Uterus (tissue), 3 donors: ENCODE measurements at regions not wholly inside any gene's neighbourhood (a gene's known extent, or its start where the extent isn't known, plus 50 kb on each side); places are given as distances from the start of the nearest gene placed in this dataset.

Source experiments
- DNase-seq, 2 donors: peaks; one replicate each; pipeline ENCODE4 v3.0.0-alpha.2; 2019 to 2020
- H3K27ac ChIP-seq, 2 donors: fragments of 200-600 bp; sonication (generic); 1 replicate in 1 of 2; 2 replicates in 1 of 2; pipeline ENCODE4 v1.5.1; 2016 to 2018
- H3K27me3 ChIP-seq, 2 donors: fragments of 200-600 bp; sonication (generic); one replicate each; pipeline ENCODE4 v1.5.1; 2018 to 2019; ENCODE audit warnings: control low read depth in 1 of 2
- H3K36me3 ChIP-seq, 2 donors: fragments of 200-600 bp; sonication (generic); one replicate each; pipeline ENCODE4 v1.5.1; 2019; ENCODE audit warnings: control low read depth in 1 of 2
- H3K4me1 ChIP-seq, 2 donors: fragments of 200-600 bp; sonication (generic); one replicate each; pipeline ENCODE4 v1.5.1; 2018 to 2019; ENCODE audit warnings: control low read depth in 1 of 2
- H3K4me3 ChIP-seq, 2 donors: fragments of 200-600 bp; sonication (generic); 1 replicate in 1 of 2; 2 replicates in 1 of 2; pipeline ENCODE4 v1.5.1; 2018 to 2019; ENCODE audit warnings: mild to moderate bottlenecking in 1 of 2
- H3K9me3 ChIP-seq, 2 donors: fragments of 200-600 bp; sonication (generic); one replicate each; pipeline ENCODE4 v1.5.1; 2019; ENCODE audit warnings: control low read depth in 1 of 2
- POLR2A ChIP-seq, 2 donors: fragments of 450-650 bp; IDR thresholded peaks; one replicate each; pipeline ENCODE4 v1.6.1; 2016; ENCODE audit warnings: antibody characterized with exemption in 2 of 2, mild to moderate bottlenecking in 1 of 2, moderate library complexity in 1 of 2
- intact Hi-C: fragments of 100-400 bp; cut with DNase I; formaldehyde crosslinking; loops from one replicate; pipeline ENCODE4 v1.15.1; 2023; ENCODE audit warnings: low total_unique reads
- TF ChIP-seq, protein P1 (sequence below), 4 experiments: fragments of 200-600 bp in 2 of 4; fragments of 450-650 bp in 2 of 4; sonication (generic) in 2 of 4; IDR thresholded peaks; one replicate each; pipeline ENCODE4 v1.5.1; 2016 to 2019; ENCODE audit warnings: antibody characterized with exemption in 4 of 4, mild to moderate bottlenecking in 2 of 4, moderate library complexity in 1 of 4
- donor health status: DM: yes; HTN: yes; CAD: no.

DNA sequence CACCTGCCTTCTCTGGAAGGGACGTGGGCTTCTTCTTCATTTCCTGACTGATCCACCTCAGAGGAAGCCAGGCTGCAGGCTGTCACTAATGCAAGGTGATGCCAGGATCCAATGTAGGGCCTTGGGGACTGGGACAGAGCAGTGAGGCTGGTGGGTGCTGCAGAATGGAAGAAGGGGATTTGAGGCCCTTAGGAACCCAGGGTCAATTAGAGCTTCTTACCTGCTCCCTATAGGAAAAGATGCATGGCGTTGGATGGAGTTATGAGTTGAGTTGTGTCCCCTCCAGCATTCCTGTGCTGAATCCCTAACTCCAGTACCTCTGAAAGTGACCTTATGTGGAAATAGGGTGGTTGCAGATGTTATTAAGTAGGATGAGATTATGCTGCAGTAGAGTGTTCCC lies 190.4 kb downstream of the MIAT start:
- no peak overlapping the region for H3K27ac ChIP-seq
- H3K9me3 ChIP-seq: no peaks in the 10 kb centered on the region
- intact Hi-C loops: no loop called here
- DNase-seq: no peak
- H3K36me3 ChIP-seq: no peaks in the 10 kb centered on the region
- no peak overlapping the region for H3K4me3 ChIP-seq
- no peaks in the 10 kb centered on the region for H3K27me3 ChIP-seq
- TF ChIP-seq, protein P1, sequence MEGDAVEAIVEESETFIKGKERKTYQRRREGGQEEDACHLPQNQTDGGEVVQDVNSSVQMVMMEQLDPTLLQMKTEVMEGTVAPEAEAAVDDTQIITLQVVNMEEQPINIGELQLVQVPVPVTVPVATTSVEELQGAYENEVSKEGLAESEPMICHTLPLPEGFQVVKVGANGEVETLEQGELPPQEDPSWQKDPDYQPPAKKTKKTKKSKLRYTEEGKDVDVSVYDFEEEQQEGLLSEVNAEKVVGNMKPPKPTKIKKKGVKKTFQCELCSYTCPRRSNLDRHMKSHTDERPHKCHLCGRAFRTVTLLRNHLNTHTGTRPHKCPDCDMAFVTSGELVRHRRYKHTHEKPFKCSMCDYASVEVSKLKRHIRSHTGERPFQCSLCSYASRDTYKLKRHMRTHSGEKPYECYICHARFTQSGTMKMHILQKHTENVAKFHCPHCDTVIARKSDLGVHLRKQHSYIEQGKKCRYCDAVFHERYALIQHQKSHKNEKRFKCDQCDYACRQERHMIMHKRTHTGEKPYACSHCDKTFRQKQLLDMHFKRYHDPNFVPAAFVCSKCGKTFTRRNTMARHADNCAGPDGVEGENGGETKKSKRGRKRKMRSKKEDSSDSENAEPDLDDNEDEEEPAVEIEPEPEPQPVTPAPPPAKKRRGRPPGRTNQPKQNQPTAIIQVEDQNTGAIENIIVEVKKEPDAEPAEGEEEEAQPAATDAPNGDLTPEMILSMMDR (IDR thresholded peaks at IDR 0.05): no peak
- no peak for TF ChIP-seq POLR2A (IDR thresholded peaks at IDR 0.05)
- H3K4me1 ChIP-seq: no peaks in the 10 kb centered on the region

DNA sequence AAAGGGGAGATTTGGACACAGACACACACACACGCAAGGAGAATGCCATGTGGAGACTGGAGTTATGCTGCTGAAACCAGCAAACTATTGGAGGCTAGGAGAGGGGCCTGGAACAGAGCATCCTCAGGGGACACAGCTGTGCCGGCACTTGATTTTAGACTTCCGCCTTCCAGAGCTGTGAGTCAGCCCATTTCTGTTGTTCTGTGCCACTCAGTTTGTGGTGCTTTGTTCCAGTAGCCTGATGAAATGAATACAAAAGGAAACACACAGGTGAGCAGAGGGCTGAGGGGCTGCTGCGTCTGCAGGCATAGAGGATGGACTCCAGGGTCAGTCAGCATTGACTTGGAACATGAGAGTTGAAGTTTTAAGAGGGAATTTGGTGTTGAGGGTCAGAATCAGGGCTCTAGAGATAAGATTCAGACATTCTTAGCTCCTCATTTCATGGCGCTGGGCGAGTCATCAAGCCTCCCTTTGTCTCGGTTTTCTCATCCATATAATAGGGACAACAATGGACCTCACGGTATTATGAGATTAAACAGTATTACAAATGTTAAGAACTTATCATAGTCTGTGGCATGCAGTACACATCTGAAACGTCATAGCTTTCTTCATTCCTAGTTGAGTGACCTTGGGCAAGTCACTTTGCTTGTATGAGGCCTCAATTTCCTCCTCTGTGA lies 191.0 kb downstream of the MIAT start:
- intact Hi-C loops: no loop called here
- no peaks in the 10 kb centered on the region for H3K36me3 ChIP-seq
- TF ChIP-seq POLR2A (IDR thresholded peaks at IDR 0.05): no peak
- TF ChIP-seq, protein P1 (IDR thresholded peaks at IDR 0.05): no peak
- H3K27ac ChIP-seq: no peak overlapping the region
- no peak for DNase-seq
- H3K9me3 ChIP-seq: no peaks in the 10 kb centered on the region
- H3K27me3 ChIP-seq: no peaks in the 10 kb centered on the region
- H3K4me3 ChIP-seq: no peak overlapping the region
- H3K4me1 ChIP-seq: no peaks in the 10 kb centered on the region

DNA sequence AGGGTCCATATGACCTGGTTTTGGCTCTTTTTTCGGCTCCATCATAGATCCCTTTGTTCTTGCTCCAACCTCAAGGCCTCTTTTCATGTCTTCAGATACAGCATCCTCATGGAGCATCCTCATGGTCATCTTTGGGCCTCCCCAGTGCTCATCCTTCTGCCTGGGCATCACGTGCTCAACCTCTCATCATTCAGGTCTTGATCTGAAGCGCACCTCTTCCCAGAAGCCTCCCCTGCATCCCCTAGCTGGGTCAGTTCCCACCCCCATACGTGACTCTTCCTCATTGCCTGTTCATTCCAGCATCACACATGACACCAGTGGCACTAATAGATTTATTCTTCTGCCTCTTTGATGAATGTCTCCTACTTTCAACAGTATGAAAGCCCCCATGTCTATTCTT lies 192.2 kb downstream of the MIAT start:
- no peak for TF ChIP-seq POLR2A (IDR thresholded peaks at IDR 0.05)
- TF ChIP-seq, protein P1 (IDR thresholded peaks at IDR 0.05): no peak
- Histone ChIP-seq H3K4me1 (no peaks in the 10 kb centered on the region), H3K4me3 (no peak overlapping the region), H3K27me3 (no peaks in the 10 kb centered on the region), H3K27ac (no peak overlapping the region), H3K36me3 (no peaks in the 10 kb centered on the region), H3K9me3 (no peaks in the 10 kb centered on the region)
- DNase-seq: no peak
- intact Hi-C loops: no loop called here

DNA sequence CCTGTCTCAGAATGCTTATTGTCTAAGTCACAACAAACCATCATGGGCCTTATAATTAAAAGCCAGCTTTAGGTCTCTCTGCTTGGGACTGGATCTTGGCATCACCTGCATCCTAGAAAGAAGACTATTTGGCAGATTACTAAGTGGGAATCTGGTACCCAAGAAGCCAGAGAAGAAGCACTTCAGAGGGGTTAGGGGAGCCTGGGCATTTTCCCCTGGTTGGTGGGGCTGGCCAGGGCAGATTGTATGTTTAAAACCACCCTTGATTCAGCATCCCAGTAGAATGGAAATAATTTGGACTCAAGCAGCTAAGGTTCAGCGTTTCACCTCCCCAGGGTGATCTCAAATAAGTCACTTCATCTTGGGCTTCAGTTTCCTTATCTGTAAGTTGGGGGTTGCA lies 193.7 kb downstream of the MIAT start:
- Histone ChIP-seq H3K27ac (no peak overlapping the region), H3K4me3 (no peak overlapping the region), H3K9me3 (no peaks in the 10 kb centered on the region), H3K36me3 (no peaks in the 10 kb centered on the region), H3K27me3 (no peaks in the 10 kb centered on the region), H3K4me1 (no peaks in the 10 kb centered on the region)
- intact Hi-C loops: no loop called here
- no peak for DNase-seq
- TF ChIP-seq, protein P1 (IDR thresholded peaks at IDR 0.05): no peak
- TF ChIP-seq POLR2A (IDR thresholded peaks at IDR 0.05): no peak

DNA sequence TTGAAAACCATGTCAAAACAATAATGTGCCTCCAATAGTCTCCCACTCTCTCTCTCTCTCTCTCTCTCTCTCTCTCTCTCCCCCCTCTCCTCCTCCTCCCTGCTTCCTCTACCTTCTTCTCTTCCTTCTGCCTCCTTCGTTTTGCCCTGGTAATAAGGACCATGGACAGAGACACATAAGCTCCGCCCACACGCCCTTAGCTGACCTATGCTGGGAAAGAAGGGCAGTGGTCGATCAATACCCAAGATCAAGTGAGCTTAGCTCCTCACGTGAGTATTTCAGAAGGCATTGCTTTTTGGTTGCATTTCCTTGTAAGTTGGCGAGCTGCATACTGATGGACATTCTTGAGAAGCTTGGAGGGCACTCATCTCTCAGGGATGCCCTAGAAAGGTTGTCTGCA lies 194.8 kb downstream of the MIAT start:
- DNase-seq: no peak

More for the DNA sequence above, 194.8 kb downstream of the MIAT start:
- intact Hi-C loops: no loop called here
- no peak overlapping the region for H3K4me3 ChIP-seq
- TF ChIP-seq, protein P1 (IDR thresholded peaks at IDR 0.05): no peak
- TF ChIP-seq POLR2A (IDR thresholded peaks at IDR 0.05): no peak
- H3K9me3 ChIP-seq: no peaks in the 10 kb centered on the region
- H3K36me3 ChIP-seq: no peaks in the 10 kb centered on the region
- no peaks in the 10 kb centered on the region for H3K27me3 ChIP-seq
- no peak overlapping the region for H3K27ac ChIP-seq
- H3K4me1 ChIP-seq: no peaks in the 10 kb centered on the region
